ENCODE measurements at regions not wholly inside any gene's neighbourhood (a gene's known extent, or its start where the extent isn't known, plus 50 kb on each side); places are given as distances from the start of the nearest gene placed in this dataset.

- no peaks in the 10 kb centered on the region for H3K4me1 ChIP-seq (ENCODE audit: insufficient read depth)
- WGBS, 3 donors, result 6 to 11% (median 10%) methylated on average over 4 of the region's 4 CpGs
- H3K27ac ChIP-seq, result no peak overlapping the region
- no peaks in the 10 kb centered on the region for H3K9me3 ChIP-seq
- H3K36me3 ChIP-seq, result no peaks in the 10 kb centered on the region
- intact Hi-C loops (cut with DNase I), result no loop called here
- no peak for DNase-seq
- no peak for TF ChIP-seq POLR2A (IDR thresholded peaks at IDR 0.05)
- no peak for TF ChIP-seq EP300 (IDR thresholded peaks at IDR 0.05)
- TF ChIP-seq, protein P1, sequence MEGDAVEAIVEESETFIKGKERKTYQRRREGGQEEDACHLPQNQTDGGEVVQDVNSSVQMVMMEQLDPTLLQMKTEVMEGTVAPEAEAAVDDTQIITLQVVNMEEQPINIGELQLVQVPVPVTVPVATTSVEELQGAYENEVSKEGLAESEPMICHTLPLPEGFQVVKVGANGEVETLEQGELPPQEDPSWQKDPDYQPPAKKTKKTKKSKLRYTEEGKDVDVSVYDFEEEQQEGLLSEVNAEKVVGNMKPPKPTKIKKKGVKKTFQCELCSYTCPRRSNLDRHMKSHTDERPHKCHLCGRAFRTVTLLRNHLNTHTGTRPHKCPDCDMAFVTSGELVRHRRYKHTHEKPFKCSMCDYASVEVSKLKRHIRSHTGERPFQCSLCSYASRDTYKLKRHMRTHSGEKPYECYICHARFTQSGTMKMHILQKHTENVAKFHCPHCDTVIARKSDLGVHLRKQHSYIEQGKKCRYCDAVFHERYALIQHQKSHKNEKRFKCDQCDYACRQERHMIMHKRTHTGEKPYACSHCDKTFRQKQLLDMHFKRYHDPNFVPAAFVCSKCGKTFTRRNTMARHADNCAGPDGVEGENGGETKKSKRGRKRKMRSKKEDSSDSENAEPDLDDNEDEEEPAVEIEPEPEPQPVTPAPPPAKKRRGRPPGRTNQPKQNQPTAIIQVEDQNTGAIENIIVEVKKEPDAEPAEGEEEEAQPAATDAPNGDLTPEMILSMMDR (IDR thresholded peaks at IDR 0.05), result no peak
- no peaks in the 10 kb centered on the region for H3K27me3 ChIP-seq
- no peak overlapping the region for H3K4me3 ChIP-seq
Measured at GRCh38 chr16:76985392-76986045, 205.5 kb upstream of the MON1B start.

- Histone ChIP-seq H3K27me3 (no peaks in the 10 kb centered on the region), H3K27ac (no peak overlapping the region), H3K4me3 (no peak overlapping the region), H3K4me1 (ENCODE audit: insufficient read depth) (no peaks in the 10 kb centered on the region), H3K9me3 (no peaks in the 10 kb centered on the region), H3K36me3 (no peaks in the 10 kb centered on the region)
- WGBS, 3 donors, result 36 to 46% (median 41%) methylated on average over 2 of the region's 2 CpGs
- no peak for DNase-seq
- intact Hi-C loops (cut with DNase I), result no loop called here
- TF ChIP-seq, protein P1 (IDR thresholded peaks at IDR 0.05), result no peak
- TF ChIP-seq EP300 (IDR thresholded peaks at IDR 0.05) (no peak), POLR2A (IDR thresholded peaks at IDR 0.05) (no peak)
Measured at GRCh38 chr16:76988526-76988925, 202.5 kb upstream of the MON1B start.

- Histone ChIP-seq H3K27me3 (no peaks in the 10 kb centered on the region), H3K36me3 (no peaks in the 10 kb centered on the region), H3K9me3 (no peaks in the 10 kb centered on the region), H3K4me1 (ENCODE audit: insufficient read depth) (no peaks in the 10 kb centered on the region), H3K27ac (no peak overlapping the region), H3K4me3 (no peak overlapping the region)
- TF ChIP-seq EP300 (IDR thresholded peaks at IDR 0.05) (no peak), POLR2A (IDR thresholded peaks at IDR 0.05) (no peak)
- TF ChIP-seq, protein P1 (IDR thresholded peaks at IDR 0.05), result no peak
- intact Hi-C loops (cut with DNase I), result no loop called here
- no peak for DNase-seq
- WGBS, 3 donors, result 85 to 92% (median 91%) methylated on average over 4 of the region's 4 CpGs
Measured at GRCh38 chr16:77002644-77003043, 188.3 kb upstream of the MON1B start.

DNA sequence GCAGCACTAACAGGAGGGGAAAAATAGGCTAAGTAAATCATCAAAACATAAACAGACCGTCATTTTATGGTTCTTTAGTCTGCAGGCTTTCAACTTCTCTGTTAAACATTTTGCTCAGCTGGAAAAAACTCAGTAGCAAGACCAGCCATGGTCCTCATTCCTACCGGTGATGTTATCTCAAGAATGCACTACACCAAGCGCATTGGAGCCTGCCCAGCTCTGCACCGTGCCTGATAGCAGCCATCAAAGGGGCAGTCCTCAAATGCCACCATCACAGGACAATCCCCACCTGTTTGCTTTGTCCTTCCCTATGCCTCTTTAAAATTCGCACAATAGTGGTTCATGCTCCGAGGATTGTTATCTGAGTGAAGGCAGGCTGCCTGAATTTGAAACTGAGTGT is 181.5 kb upstream of the MON1B start:
- H3K27me3 ChIP-seq, result no peaks in the 10 kb centered on the region
- intact Hi-C loops (cut with DNase I), result no loop called here
- no peak overlapping the region for H3K27ac ChIP-seq
- no peak for TF ChIP-seq EP300 (IDR thresholded peaks at IDR 0.05)
- no peak for TF ChIP-seq POLR2A (IDR thresholded peaks at IDR 0.05)
- TF ChIP-seq, protein P1 (IDR thresholded peaks at IDR 0.05), result no peak
- 30 to 49% (median 37%) methylated on average over 6 of the region's 6 CpGs for WGBS, 3 donors
- no peaks in the 10 kb centered on the region for H3K36me3 ChIP-seq
- DNase-seq, result no peak
- no peaks in the 10 kb centered on the region for H3K9me3 ChIP-seq
- H3K4me3 ChIP-seq, result no peak overlapping the region
- H3K4me1 ChIP-seq (ENCODE audit: insufficient read depth), result no peaks in the 10 kb centered on the region
